ES-I3 (cell line): ENCODE measurements at regions not wholly inside any gene's neighbourhood (a gene's known extent, or its start where the extent isn't known, plus 50 kb on each side); places are given as distances from the start of the nearest gene placed in this dataset.
"Not testable (repeated sequence)": the region's sequence is repeated elsewhere in the genome, so short reads cannot be mapped to it uniquely, and the experiment has no call there.

Experiments
- H3K36me3 ChIP-seq: 2 replicates; pipeline ENCODE4 v1.6.1; 2013; ENCODE audit warnings: mild to moderate bottlenecking, low read length, control low read depth, moderate library complexity; ENCODE audit not compliant: insufficient read depth
- H3K4me1 ChIP-seq: 2 replicates; pipeline ENCODE4 v1.6.1; 2013; ENCODE audit warnings: mild to moderate bottlenecking, control low read depth, low read length; ENCODE audit not compliant: insufficient read depth
- H3K9ac ChIP-seq: 2 replicates; pipeline ENCODE4 v1.6.1; 2013; ENCODE audit warnings: low read depth, mild to moderate bottlenecking, low read length, moderate library complexity
- H3K9me3 ChIP-seq: 2 replicates; pipeline ENCODE4 v1.6.1; 2013; ENCODE audit warnings: mild to moderate bottlenecking, low read length, moderate library complexity; ENCODE audit not compliant: control insufficient read depth, insufficient read depth

GRCh38 chr7:149635561-149636329 is 137.6 kb downstream of the ZNF467 start:
- Histone ChIP-seq H3K4me1 (0 out of 2 replicates have a peak, but pooled peaks cover 3% of the 10 kb centered on the region), H3K9ac (no peak overlapping the region), H3K9me3 (no peaks in the 10 kb centered on the region), H3K36me3 (no peaks in the 10 kb centered on the region)

- 0 out of 2 replicates have a peak, but pooled peaks cover 3% of the 10 kb centered on the region for H3K4me1 ChIP-seq
- no peak overlapping the region for H3K9ac ChIP-seq
- no peaks in the 10 kb centered on the region for H3K9me3 ChIP-seq
- H3K36me3 ChIP-seq = no peaks in the 10 kb centered on the region
Observed at GRCh38 chr7:149633976-149634945, 136.7 kb upstream of the ZNF746 start.

GRCh38 chr7:149628361-149629149 is 130.9 kb upstream of the ZNF746 start:
- not testable (repeated sequence) for H3K9me3 ChIP-seq, H3K4me1 ChIP-seq, H3K9ac ChIP-seq, H3K36me3 ChIP-seq

- no peak overlapping the region for H3K9ac ChIP-seq
- H3K36me3 ChIP-seq = no peaks in the 10 kb centered on the region
- no peaks in the 10 kb centered on the region for H3K4me1 ChIP-seq
- H3K9me3 ChIP-seq = no peaks in the 10 kb centered on the region
Observed at GRCh38 chr7:149627911-149628310, 130.3 kb upstream of the ZNF746 start.

DNA sequence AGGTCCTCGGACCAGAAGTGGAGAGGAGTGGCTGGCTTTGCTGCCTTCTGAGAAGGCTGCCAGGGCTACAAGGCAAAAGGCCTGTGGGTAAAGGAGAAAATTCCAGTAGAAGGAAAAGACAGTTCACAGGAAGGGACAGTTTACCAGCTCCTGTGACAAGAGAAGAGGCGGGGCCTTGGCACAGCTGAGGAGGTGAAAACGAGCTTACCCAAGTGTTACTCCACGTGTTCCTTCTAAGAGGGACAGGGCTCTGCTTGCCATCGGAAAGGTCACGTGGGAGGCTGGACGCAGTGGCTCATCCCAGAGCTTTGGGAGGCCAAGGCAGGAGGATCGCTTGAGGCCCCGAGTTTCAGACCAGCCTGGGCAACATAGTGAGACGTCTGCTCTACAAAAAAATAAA is 129.4 kb upstream of the ZNF746 start:
- Histone ChIP-seq H3K9me3 (no peaks in the 10 kb centered on the region), H3K9ac (no peak overlapping the region), H3K36me3 (no peaks in the 10 kb centered on the region), H3K4me1 (no peaks in the 10 kb centered on the region)

DNA sequence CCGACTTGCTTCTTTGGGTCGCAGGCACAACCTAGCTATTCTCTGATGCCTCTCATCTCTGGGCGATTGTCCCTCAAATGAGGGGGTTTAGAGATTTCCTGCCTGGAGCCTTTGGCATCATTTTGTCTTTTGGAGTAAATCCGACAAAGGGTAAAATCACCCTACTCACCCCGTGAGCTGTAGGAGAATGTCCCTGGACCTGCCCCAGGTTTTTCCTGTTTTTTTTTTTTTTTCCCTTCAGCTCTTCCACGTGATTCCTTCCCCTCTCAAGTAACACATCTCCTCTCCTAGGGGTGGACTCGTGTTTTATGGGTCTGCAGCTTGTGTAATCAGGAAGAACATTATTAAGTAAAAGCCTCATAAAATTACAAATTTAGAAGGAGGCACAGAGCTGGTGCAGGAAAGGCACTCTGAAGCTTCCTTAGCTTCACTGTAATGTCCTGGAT is 128.4 kb upstream of the ZNF746 start:
- Histone ChIP-seq H3K36me3 (peaks cover under 1% of the 10 kb centered on the region; the same call in 1 of the 2 replicates), H3K9me3 (no peaks in the 10 kb centered on the region), H3K4me1 (no peaks in the 10 kb centered on the region), H3K9ac (peak overlapping the region; percentile 38; the same call in 1 of the 2 replicates)

DNA sequence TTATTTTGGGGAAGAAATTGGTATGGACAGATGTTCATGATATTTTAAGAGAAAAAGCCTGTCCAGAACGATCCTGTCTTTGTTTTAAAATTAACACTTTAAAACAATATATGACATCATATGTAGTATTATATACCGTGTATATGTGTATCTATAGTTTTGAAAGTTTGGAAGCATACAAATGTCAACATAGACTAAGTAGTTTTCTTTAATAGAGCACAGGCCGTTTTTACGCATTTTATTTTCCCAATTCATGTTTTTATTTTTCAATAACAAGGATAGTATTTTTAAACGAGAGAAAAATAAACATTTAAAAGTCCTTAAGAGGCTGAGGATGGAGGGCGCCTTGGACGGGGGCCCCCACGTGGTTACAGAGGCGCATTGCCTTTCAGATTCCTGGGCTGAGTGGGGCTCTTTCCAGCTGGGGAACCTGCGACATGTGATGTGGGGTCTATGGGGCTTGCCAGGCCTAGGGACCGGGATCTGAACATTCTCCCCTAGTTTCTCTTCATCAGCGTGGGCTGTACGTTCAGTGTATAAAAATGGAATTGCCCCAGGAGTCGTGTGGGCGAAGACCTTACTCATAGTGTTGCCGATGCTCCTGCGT is 127.8 kb upstream of the ZNF746 start:
- H3K9me3 ChIP-seq = no peaks in the 10 kb centered on the region
- peaks cover 5% of the 10 kb centered on the region for H3K36me3 ChIP-seq
- no peaks in the 10 kb centered on the region for H3K4me1 ChIP-seq
- H3K9ac ChIP-seq = peak overlapping the region; percentile 82

GRCh38 chr7:149624419-149625339 is 127.1 kb upstream of the ZNF746 start:
- H3K4me1 ChIP-seq = no peaks in the 10 kb centered on the region
- peak overlapping the region; percentile 82 for H3K9ac ChIP-seq
- H3K36me3 ChIP-seq = peaks cover 9% of the 10 kb centered on the region
- no peaks in the 10 kb centered on the region for H3K9me3 ChIP-seq

DNA sequence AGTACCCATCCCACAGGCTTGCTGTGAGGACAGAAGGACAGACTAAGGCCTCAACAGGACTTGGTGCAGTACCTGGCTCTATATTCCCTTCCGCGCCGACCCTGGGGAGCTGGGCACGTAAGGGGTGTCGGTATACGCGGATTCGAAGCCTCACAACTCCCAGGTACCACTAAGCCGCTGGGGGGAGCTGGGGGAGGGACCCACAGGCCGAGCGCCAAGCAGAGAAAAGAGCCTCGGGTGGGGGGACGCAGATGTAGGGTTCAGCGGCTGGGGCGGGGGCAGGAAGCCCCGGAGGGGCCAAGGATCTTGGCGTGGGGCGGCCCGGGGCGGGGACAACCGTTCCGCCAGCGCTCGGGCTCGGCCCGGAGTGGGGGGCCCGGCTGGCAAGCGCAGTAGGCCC is 126.4 kb upstream of the ZNF746 start:
- Histone ChIP-seq H3K4me1 (no peaks in the 10 kb centered on the region), H3K9ac (peak overlapping the region; percentile 82), H3K9me3 (no peaks in the 10 kb centered on the region), H3K36me3 (peaks cover 10% of the 10 kb centered on the region)

DNA sequence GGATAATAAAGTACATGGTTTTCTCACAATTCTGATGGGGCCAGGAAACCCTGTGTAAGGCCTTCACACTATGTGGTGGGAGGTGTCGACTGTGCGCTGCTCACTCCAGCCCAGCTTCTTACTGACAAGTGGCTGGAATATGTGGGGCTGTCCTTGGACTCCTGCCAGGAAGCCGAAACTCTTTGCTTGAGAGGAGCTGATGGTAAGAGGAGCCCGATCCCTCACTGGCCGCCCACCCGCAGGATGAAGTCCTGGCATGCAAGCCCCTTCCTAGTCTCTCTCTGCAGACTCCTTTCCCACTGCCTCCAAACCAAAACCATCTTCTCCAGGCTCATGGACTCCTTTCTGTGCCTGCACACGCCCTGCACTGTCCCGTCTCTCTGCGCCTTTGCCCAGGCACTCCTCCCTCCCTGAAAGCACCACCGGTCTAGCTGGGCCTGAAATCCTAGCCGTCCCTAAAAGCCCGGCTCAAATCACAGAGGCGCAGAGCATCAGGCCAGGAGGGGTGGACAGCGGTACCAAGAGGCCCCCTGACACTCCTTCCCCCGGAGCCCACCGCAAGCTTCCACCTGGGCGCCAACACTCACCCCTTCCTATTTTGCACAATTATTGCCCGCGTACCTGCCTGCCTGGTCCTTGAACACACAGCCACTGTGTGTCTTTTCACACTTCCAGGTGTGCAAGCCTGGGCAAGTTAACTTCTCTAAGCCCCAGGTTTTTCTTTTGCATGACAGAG is 125.8 kb upstream of the ZNF746 start:
- not testable (repeated sequence) for H3K9me3 ChIP-seq

DNA sequence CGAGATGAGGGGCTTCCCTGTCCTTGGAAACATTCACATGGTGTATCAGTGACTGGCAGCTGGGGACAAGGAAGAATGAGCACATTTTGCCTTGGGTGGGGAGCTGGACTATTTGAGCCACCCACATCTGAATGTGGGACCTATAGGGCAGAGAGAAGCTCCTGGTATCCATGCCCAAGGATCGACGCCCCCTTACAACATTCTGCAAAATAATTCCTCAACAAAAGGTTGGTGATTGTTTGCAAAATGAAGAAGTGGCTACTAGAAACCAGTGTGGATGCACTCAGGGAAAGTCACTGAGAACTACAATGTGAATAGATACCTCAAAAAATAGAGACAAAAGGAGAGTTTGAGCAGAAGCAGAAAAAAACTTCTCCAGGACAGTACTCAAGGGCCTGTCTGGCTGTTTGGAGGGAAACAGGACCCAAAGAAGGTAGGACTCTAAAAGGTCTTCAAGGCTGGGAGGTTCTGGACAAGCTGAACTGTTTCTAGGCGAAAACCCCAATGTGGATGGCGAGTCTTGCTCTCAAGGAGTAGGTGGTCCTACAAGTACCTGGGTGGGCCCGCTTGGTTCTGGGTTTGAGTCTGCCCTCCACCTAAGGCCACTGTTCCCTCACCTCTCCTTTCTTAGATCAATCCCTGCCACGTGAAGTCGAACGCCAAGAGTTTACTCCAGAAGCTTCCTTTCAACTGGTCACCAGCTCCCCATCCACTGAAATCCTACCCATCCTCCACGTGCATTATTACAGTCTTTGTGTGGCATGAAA is 125.0 kb upstream of the ZNF746 start:
- H3K4me1 ChIP-seq = no peaks in the 10 kb centered on the region
- peaks cover 17% of the 10 kb centered on the region for H3K36me3 ChIP-seq
- H3K9ac ChIP-seq = no peak overlapping the region; the same call in 1 of the 2 replicates
- no peaks in the 10 kb centered on the region for H3K9me3 ChIP-seq

More for the DNA sequence above, 125.8 kb upstream of the ZNF746 start:
- not testable (repeated sequence) for H3K4me1 ChIP-seq
- Histone ChIP-seq H3K9ac (peak overlapping the region; percentile 82), H3K36me3 (peaks cover 16% of the 10 kb centered on the region)

- H3K36me3 ChIP-seq = peaks cover 17% of the 10 kb centered on the region
- H3K4me1 ChIP-seq = no peaks in the 10 kb centered on the region
- no peaks in the 10 kb centered on the region for H3K9me3 ChIP-seq
- no peak overlapping the region for H3K9ac ChIP-seq
Observed at GRCh38 chr7:149621776-149622175, 124.2 kb upstream of the ZNF746 start.
